ENCODE measurements at regions not wholly inside any gene's neighbourhood (a gene's known extent, or its start where the extent isn't known, plus 50 kb on each side); places are given as distances from the start of the nearest gene placed in this dataset.

DNA sequence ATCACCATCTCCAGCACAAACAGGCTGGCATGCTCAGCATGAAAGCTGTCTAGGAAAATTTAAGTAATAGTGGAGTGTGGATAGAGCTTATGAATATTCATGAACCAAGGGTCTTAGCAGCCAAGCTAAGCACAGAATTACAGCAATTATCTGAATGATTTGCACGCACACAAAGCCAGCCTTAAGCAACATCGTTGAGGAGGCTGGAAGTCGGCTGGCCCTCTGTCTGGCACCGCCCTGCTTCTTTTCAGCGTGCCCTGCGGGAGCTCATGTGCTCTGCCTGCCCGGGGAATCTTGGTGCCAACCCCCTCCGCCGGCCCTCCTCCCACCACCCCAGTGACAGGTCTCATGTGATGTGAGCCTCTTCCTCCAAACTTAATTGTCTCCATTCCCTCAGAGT is 540.1 kb downstream of the CMPK2 start:
- Mint-ChIP-seq H3K4me1 (no peaks in the 10 kb centered on the region), H3K4me3 (no peak overlapping the region), H3K27ac (no peak overlapping the region), H3K27me3 (ENCODE audit: low read depth) (peaks cover 15% of the 10 kb centered on the region), H3K9me3 (peaks cover 88% of the 10 kb centered on the region), H3K36me3 (peaks cover 79% of the 10 kb centered on the region)
- ChIA-PET POLR2A (no interaction called here), CTCF (no interaction called here)
- TF ChIP-seq FOXP1 (CRISPR knock-in tag; IDR thresholded peaks at IDR 0.05; ENCODE audit: borderline replicate concordance) (no peak), STAT6 (CRISPR knock-in tag; conservative IDR thresholded peaks at IDR 0.05; ENCODE audit: low read depth) (no peak), ZNF219 (CRISPR knock-in tag; IDR thresholded peaks at IDR 0.05; ENCODE audit: borderline replicate concordance) (no peak), TEAD4 (CRISPR knock-in tag; IDR thresholded peaks at IDR 0.05) (no peak), ERG (CRISPR knock-in tag; IDR thresholded peaks at IDR 0.05) (no peak), EMX1 (CRISPR knock-in tag; IDR thresholded peaks at IDR 0.05) (no peak), NFYB (CRISPR knock-in tag; conservative IDR thresholded peaks at IDR 0.05; ENCODE audit: low read depth) (no peak), HMGA2 (CRISPR knock-in tag; IDR thresholded peaks at IDR 0.05) (no peak), KAT7 (CRISPR knock-in tag; IDR thresholded peaks at IDR 0.05; ENCODE audit: borderline replicate concordance) (no peak), FOXJ3 (CRISPR knock-in tag; IDR thresholded peaks at IDR 0.05; ENCODE audit: borderline replicate concordance) (no peak)
- TF ChIP-seq, protein P1, sequence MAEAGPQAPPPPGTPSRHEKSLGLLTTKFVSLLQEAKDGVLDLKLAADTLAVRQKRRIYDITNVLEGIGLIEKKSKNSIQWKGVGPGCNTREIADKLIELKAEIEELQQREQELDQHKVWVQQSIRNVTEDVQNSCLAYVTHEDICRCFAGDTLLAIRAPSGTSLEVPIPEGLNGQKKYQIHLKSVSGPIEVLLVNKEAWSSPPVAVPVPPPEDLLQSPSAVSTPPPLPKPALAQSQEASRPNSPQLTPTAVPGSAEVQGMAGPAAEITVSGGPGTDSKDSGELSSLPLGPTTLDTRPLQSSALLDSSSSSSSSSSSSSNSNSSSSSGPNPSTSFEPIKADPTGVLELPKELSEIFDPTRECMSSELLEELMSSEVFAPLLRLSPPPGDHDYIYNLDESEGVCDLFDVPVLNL (CRISPR knock-in tag; IDR thresholded peaks at IDR 0.05; ENCODE audit: borderline replicate concordance, low read depth) = no peak
- TF ChIP-seq, protein P2, sequence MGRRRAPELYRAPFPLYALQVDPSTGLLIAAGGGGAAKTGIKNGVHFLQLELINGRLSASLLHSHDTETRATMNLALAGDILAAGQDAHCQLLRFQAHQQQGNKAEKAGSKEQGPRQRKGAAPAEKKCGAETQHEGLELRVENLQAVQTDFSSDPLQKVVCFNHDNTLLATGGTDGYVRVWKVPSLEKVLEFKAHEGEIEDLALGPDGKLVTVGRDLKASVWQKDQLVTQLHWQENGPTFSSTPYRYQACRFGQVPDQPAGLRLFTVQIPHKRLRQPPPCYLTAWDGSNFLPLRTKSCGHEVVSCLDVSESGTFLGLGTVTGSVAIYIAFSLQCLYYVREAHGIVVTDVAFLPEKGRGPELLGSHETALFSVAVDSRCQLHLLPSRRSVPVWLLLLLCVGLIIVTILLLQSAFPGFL (CRISPR knock-in tag; IDR thresholded peaks at IDR 0.05; ENCODE audit: borderline replicate concordance) = no peak
- TF ChIP-seq, protein P3, sequence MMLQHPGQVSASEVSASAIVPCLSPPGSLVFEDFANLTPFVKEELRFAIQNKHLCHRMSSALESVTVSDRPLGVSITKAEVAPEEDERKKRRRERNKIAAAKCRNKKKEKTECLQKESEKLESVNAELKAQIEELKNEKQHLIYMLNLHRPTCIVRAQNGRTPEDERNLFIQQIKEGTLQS (CRISPR knock-in tag; conservative IDR thresholded peaks at IDR 0.05) = no peak
- TF ChIP-seq, protein P4, sequence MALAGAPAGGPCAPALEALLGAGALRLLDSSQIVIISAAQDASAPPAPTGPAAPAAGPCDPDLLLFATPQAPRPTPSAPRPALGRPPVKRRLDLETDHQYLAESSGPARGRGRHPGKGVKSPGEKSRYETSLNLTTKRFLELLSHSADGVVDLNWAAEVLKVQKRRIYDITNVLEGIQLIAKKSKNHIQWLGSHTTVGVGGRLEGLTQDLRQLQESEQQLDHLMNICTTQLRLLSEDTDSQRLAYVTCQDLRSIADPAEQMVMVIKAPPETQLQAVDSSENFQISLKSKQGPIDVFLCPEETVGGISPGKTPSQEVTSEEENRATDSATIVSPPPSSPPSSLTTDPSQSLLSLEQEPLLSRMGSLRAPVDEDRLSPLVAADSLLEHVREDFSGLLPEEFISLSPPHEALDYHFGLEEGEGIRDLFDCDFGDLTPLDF (CRISPR knock-in tag; IDR thresholded peaks at IDR 0.05) = no peak
- DNase-seq (ENCODE audit: low spot score) = no peak
- no peak for ATAC-seq

DNA sequence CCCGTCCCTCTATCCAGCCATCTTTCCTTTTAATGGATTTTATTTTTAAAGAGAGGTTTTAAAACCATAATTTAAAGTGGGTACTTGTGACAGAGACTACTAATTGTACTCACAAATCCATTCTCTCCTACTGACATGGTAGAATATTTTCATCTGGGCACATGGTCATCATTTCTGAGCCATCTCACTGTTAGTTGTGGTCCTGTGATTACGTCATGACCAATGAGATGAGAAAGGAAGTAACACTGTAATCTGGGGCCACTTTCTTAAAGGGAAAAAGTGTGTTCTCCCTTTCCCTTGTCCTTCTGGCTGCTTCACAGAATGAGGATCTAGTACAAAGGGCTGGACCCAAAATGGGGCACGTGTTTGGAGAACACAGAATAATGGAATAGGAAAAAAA is 538.7 kb downstream of the CMPK2 start:
- H3K9me3 Mint-ChIP-seq = peaks cover 88% of the 10 kb centered on the region
- ChIA-PET CTCF (no interaction called here), POLR2A (no interaction called here)
- H3K27me3 Mint-ChIP-seq (ENCODE audit: low read depth) = peaks cover 13% of the 10 kb centered on the region
- no peak for DNase-seq (ENCODE audit: low spot score)
- no peak for ATAC-seq
- no peak overlapping the region for H3K27ac Mint-ChIP-seq
- H3K4me1 Mint-ChIP-seq = no peaks in the 10 kb centered on the region
- H3K36me3 Mint-ChIP-seq = peaks cover 78% of the 10 kb centered on the region
- no peak overlapping the region for H3K4me3 Mint-ChIP-seq
- TF ChIP-seq MYBL2 (CRISPR knock-in tag; IDR thresholded peaks at IDR 0.05) (no peak), ZNF396 (CRISPR knock-in tag; IDR thresholded peaks at IDR 0.05; ENCODE audit: borderline replicate concordance) (no peak), ZNF232 (CRISPR knock-in tag; IDR thresholded peaks at IDR 0.05) (no peak), NR1H2 (CRISPR knock-in tag; IDR thresholded peaks at IDR 0.05) (no peak), NFYB (CRISPR knock-in tag; conservative IDR thresholded peaks at IDR 0.05; ENCODE audit: low read depth) (no peak)
- TF ChIP-seq, protein P5, sequence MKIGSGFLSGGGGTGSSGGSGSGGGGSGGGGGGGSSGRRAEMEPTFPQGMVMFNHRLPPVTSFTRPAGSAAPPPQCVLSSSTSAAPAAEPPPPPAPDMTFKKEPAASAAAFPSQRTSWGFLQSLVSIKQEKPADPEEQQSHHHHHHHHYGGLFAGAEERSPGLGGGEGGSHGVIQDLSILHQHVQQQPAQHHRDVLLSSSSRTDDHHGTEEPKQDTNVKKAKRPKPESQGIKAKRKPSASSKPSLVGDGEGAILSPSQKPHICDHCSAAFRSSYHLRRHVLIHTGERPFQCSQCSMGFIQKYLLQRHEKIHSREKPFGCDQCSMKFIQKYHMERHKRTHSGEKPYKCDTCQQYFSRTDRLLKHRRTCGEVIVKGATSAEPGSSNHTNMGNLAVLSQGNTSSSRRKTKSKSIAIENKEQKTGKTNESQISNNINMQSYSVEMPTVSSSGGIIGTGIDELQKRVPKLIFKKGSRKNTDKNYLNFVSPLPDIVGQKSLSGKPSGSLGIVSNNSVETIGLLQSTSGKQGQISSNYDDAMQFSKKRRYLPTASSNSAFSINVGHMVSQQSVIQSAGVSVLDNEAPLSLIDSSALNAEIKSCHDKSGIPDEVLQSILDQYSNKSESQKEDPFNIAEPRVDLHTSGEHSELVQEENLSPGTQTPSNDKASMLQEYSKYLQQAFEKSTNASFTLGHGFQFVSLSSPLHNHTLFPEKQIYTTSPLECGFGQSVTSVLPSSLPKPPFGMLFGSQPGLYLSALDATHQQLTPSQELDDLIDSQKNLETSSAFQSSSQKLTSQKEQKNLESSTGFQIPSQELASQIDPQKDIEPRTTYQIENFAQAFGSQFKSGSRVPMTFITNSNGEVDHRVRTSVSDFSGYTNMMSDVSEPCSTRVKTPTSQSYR (CRISPR knock-in tag; IDR thresholded peaks at IDR 0.05) = no peak
- TF ChIP-seq, protein P6, sequence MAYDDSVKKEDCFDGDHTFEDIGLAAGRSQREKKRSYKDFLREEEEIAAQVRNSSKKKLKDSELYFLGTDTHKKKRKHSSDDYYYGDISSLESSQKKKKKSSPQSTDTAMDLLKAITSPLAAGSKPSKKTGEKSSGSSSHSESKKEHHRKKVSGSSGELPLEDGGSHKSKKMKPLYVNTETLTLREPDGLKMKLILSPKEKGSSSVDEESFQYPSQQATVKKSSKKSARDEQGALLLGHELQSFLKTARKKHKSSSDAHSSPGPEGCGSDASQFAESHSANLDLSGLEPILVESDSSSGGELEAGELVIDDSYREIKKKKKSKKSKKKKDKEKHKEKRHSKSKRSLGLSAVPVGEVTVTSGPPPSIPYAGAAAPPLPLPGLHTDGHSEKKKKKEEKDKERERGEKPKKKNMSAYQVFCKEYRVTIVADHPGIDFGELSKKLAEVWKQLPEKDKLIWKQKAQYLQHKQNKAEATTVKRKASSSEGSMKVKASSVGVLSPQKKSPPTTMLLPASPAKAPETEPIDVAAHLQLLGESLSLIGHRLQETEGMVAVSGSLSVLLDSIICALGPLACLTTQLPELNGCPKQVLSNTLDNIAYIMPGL (CRISPR knock-in tag; IDR thresholded peaks at IDR 0.05) = no peak
- TF ChIP-seq, protein P7, sequence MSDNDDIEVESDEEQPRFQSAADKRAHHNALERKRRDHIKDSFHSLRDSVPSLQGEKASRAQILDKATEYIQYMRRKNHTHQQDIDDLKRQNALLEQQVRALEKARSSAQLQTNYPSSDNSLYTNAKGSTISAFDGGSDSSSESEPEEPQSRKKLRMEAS (CRISPR knock-in tag; IDR thresholded peaks at IDR 0.05) = no peak

Measured in WTC11 (cell line).